Motor neuron (in vitro differentiated cells): ENCODE measurements at regions not wholly inside any gene's neighbourhood (a gene's known extent, or its start where the extent isn't known, plus 50 kb on each side); places are given as distances from the start of the nearest gene placed in this dataset.

Experiments
- ATAC-seq, 8 experiments: fragments of 200-7000 bp; cut with Tn5 transposase; replicated peaks in 6 of 8; 2 replicates each; pipeline ENCODE4 v1.8.0; 2021; ENCODE audit warnings: mild to moderate bottlenecking in 8 of 8, moderate library complexity in 8 of 8
- H3K27ac ChIP-seq, 2 donors: fragments of 250-450 bp; sonication (Bioruptor Pico); 2 replicates each; pipeline ENCODE4 v1.9.0; 2021; ENCODE audit warnings: antibody characterized with exemption in 2 of 2, mild to moderate bottlenecking in 2 of 2, moderate library complexity in 1 of 2
- H3K4me1 ChIP-seq, 2 donors: fragments of 250-450 bp; sonication (Bioruptor Pico); replicated peaks in 1 of 2; 2 replicates each; pipeline ENCODE4 v1.6.1; 2021; ENCODE audit warnings: antibody characterized with exemption in 2 of 2, mild to moderate bottlenecking in 2 of 2, moderate library complexity in 1 of 2
- H3K4me3 ChIP-seq, 5 donors: fragments of 250-450 bp; sonication (Bioruptor Pico); 2 replicates each; pipeline ENCODE4 v1.9.0; 2021; ENCODE audit warnings: antibody characterized with exemption in 5 of 5, mild to moderate bottlenecking in 5 of 5, moderate library complexity in 4 of 5
- WGBS, 10 experiments: fragments of 450-650 bp; shearing (Covaris generic); methylation state at CpG; one replicate each; pipeline ENCODE4 v1.0.0; 2022; 5-methylcytosine and 5-hydroxymethylcytosine counted together
- in situ Hi-C, 9 experiments: fragments of 400-800 bp; cut with MboI; loops; one replicate each; pipeline ENCODE4 v1.15.0; 2021; ENCODE audit warnings: low sequenced_read_pairs in 9 of 9, low pct_unique_long_range_greater_than_20kb in 2 of 9; ENCODE audit not compliant: unreplicated experiment in 9 of 9

DNA sequence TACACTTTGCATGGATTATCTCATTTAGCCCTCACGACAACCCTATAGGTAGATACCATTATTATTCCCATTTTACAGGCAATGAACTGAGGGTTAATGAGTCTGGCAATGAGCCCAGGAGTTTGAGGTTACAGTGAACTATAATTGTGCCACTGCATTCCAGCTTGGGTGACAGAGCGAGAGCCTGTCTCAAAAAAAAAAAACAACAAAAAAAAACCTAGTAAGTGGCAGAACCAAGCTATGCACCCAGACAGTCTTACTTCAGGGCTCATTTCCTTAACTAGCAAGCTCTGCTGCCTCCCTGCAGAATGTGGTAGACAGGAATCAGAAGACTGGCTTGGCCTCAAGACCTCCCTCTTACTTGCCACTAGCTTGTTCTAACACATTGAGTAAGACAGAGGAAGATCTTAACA is 71.9 kb upstream of the RREB1 start:
- no peak for ATAC-seq
- in situ Hi-C loops = no loop called here

DNA sequence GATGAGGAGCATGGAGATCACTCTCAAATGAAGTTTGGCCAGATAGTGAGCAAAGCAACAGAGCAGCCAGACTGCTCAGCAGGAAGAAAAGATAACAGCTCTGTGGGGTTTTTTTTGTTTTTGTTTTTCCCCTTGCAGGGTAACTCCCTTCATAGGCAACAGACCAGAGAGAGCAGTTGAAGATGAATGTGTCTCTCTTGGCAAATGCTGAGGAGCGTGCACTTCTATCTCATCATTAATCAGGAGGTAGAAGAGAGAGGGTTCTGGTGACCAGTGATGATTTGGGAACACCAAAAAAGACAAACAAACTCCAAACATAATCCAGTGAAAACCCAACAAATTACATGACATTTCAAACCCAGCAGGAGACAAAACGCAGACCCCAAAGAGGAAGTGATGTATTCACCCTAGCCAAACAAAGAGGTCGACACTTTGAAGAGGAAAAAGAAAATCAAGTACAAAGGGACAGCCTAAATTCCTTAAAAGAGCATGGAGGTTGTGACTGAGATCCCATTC is 66.2 kb upstream of the RREB1 start:
- in situ Hi-C loops = no loop called here
- H3K4me1 ChIP-seq = peaks cover 15 to 20% of the 10 kb centered on the region in 2 donors
- 40 to 89% (median 65%) methylated on average over 1 to 3 of the region's 3 CpGs; no CpG with 5 or more reads in 1 of the 10 experiments for WGBS, 10 experiments
- no peak overlapping the region for H3K27ac ChIP-seq
- ATAC-seq = no peak
- no peak overlapping the region for H3K4me3 ChIP-seq

More for the DNA sequence above, 71.9 kb upstream of the RREB1 start:
- no peak overlapping the region for H3K4me3 ChIP-seq
- no peak overlapping the region for H3K27ac ChIP-seq
- WGBS, 10 experiments = 7 to 100% (median 86%) methylated on average over 1 to 2 of the region's 2 CpGs; no CpG with 5 or more reads in 1 of the 10 experiments
- no peaks in the 10 kb centered on the region for H3K4me1 ChIP-seq

DNA sequence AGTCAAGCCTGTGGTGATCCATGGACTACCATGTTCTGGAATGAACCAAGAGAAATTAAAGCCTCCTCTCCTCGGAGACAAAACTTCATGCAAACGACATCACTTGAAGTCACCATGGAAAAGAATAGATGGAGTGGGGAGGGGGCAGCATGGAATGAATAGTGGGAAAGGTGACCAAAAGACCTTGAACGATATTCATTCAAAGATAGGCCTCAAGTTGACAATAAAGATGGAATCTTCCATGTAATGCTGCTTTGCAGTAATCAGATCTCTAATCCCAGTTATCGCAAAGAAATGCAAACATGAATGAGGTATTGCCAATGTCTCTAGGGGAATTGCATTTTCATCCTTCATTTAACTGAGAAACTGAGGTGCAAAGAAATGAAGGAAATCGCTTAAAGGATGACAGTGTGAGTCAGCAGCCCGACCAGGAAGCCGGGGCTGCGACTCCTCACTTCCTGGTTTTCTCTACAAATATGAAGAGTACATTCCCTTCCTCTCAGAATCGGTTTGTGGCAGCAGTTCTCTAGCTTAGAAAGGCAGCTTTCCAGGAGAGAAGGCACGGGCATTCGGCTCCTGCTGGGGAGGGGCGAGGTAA is 65.6 kb upstream of the RREB1 start:
- WGBS, 10 experiments = 57 to 87% (median 77%) methylated on average over 1 to 9 of the region's 12 CpGs
- in situ Hi-C loops = no loop called here
- Histone ChIP-seq H3K4me1 (peaks cover 15 to 20% of the 10 kb centered on the region in 2 donors), H3K4me3 (no peak overlapping the region), H3K27ac (peak overlapping the region in 1 of 2 donors; percentile 22)
- peak in 5 of 8 experiments; percentile 22 to 43 (median 37) for ATAC-seq

DNA sequence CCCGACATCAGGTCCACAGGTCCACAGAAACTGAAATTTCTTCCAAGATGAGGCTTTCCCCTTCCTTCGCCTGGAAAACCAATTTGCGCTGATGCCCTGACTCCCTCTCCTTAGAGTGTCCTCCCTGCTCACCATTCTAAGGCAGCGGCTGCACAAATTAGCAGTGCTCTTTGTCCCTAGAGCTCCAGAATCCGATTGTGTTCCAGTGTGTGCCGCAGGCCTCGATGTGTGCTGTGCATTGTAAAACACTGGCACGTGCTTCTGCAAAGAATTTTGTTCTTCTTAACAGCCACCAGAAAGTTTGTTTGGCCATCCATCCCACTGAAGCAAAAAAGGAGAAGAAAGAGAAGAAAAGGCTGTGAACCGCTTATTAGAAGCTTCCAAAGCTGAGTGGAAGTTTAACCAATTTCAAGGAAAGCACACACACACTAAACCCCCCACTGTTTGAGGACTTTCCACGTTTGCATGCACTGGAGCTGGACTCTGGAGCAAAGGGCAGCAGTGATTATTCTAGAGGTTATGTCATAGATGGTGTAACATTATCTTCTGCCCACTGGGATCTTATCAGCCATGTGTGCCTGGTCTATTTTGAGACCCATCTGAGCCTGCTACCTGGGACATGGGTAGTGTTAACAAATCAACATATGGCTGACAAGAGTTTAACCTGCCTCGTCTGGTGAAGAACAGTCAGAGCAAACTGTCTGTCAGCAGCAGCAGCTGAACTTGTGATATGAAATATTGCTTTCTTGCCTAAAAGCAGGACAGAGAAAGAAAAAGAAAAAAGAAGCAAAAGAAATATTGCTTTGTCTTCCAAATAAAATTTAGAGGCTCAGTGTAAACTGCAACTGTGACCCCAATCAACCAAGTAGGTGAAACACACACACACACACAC is 64.9 kb upstream of the RREB1 start:
- H3K4me3 ChIP-seq = no peak overlapping the region
- in situ Hi-C loops = no loop called here
- H3K4me1 ChIP-seq = peaks cover 15 to 20% of the 10 kb centered on the region in 2 donors
- H3K27ac ChIP-seq = peak overlapping the region; percentile 1 to 22
- peak in 5 of 8 experiments; percentile 73 to 85 (median 77) for ATAC-seq
- WGBS, 10 experiments = 27 to 78% (median 57%) methylated on average over 2 to 9 of the region's 11 CpGs; no CpG with 5 or more reads in 1 of the 10 experiments

DNA sequence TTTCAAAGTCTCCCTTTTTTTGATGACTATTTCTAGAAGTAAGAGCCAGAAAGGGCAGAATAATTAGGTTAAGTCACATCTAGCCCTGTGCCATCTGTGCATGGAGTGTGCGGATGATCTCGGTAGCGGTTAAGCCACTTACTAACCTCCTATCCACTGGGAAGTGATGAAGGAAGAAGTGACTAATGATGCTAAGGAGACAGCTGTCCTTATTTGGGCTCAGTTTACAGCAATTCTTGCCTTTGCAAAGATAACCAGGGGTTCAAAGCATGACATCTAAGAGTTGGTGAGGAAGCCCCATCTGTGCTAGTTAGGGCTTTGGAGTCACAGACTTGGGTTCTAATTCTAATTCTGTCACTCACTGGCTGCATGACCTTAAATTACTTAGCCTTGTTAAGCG is 62.4 kb upstream of the RREB1 start:
- ATAC-seq = no peak
- Histone ChIP-seq H3K4me3 (no peak overlapping the region), H3K4me1 (peaks cover 15 to 20% of the 10 kb centered on the region in 2 donors), H3K27ac (no peak overlapping the region)
- in situ Hi-C loops = no loop called here
- 84 to 100% (median 93%) methylated on average over 1 to 4 of the region's 4 CpGs; no CpG with 5 or more reads in 2 of the 10 experiments for WGBS, 10 experiments

DNA sequence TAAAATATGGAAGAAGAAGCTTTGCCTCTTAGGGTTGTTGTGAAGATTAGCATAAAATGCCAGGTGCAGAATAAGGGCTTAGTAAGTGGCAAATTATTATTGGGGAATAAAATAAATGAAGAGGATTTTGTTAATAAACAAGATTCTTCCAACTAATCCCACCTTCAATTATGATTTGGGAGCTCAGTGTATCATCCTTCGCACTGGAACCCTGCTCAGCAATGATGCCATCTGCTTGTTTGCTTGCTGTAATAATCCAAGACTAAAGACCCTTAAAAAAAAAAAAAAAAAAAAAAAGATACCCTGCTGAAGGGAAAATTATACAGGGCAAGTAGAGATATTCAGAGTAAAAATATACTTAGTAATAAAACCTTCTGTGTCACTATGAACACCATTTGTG is 62.0 kb upstream of the RREB1 start:
- Histone ChIP-seq H3K27ac (no peak overlapping the region), H3K4me3 (no peak overlapping the region), H3K4me1 (peaks cover 15 to 20% of the 10 kb centered on the region in 2 donors)
- ATAC-seq = no peak
- in situ Hi-C loops = no loop called here
- WGBS, 10 experiments = 89 to 100% (median 100%) methylated on average over 1 of the region's 1 CpG; no CpG with 5 or more reads in 3 of the 10 experiments

DNA sequence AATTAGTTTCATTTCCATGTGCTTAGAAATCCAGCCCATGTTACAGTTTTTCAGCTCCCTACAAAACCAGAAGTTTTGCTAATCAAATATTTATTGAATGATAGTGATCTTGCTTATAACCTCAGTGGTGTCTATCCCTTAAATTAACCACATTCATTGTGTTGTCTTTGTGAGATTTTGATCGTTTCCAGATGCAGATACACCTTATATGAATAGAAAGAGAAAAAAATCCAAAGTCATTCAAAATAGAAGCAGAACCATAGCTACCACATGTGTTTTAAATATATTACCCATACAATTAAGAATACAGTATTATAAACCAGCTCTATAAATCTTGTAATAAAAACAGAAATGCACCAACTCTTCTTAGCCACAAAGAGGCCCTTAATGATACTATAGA is 60.6 kb upstream of the RREB1 start:
- no peak for ATAC-seq
- in situ Hi-C loops = no loop called here
- 0 to 100% (median 36%) methylated on average over 1 of the region's 1 CpG; no CpG with 5 or more reads in 2 of the 10 experiments for WGBS, 10 experiments
- Histone ChIP-seq H3K27ac (no peak overlapping the region), H3K4me1 (peaks cover 10 to 13% of the 10 kb centered on the region in 2 donors), H3K4me3 (no peak overlapping the region)

DNA sequence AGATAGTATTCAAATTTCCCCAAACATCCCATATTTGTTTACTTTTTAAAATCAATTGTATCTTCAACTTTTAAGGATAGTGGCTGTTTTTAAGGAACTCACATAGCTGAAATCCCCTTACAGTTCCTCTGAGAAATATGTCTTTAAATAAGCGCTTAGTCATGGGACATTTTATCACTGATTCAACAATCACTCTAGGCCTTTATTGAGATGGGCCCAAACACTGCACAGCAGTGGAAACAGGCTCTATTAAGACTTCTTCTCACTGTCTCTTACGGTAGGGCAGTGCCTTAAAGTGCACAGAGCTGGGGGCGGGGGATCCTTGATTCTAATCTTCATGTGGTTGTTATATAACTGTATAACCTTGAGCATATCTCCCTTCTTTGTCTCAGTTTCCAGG is 59.8 kb upstream of the RREB1 start:
- Histone ChIP-seq H3K27ac (no peak overlapping the region), H3K4me3 (no peak overlapping the region), H3K4me1 (peaks cover 2 to 4% of the 10 kb centered on the region in 2 donors)
- WGBS, 10 experiments = 83 to 100% (median 88%) methylated on average over 1 to 3 of the region's 3 CpGs; no CpG with 5 or more reads in 1 of the 10 experiments
- in situ Hi-C loops = no loop called here
- ATAC-seq = no peak

DNA sequence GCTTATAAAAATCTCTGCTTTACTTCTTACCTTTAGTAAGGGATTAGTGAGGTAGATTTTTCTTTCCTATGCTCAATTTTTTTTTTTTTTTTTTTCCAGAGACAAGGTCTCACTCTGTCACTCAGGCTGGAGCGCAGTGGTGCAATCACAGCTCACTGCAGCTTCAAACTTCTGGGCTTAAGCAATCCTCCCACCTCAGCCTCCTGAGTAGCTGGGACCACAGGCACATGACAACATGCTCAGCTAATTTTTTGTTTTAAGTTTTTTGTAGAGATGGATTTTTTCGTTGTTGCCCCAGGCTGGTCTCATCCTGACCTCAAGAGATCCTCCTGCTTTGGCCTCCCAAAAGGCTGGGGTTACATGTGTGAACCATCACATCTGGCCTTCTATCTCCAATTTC is 58.9 kb upstream of the RREB1 start:
- Histone ChIP-seq H3K4me1 (no peaks in the 10 kb centered on the region), H3K4me3 (no peak overlapping the region), H3K27ac (no peak overlapping the region)
- WGBS, 10 experiments = 60 to 100% (median 100%) methylated on average over 1 to 2 of the region's 2 CpGs; no CpG with 5 or more reads in 1 of the 10 experiments
- no peak for ATAC-seq
- in situ Hi-C loops = no loop called here

DNA sequence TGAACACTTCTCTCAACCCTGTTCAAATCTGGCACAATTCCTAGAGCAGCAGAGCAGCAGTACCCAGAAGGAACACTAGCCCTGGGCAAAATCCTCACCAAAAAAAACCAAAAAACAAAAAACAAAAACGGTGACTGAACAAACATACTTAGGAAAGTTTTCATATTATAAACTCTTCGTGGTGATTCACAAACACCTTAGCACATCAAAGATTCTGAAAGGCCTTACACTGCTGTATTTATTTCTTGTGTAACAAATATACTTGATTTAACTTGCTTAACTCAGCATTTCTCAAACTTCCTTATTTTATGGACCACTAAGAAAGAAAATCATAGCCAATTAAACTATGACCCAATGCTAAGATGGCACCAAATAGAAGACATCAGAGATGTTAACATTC is 57.8 kb upstream of the RREB1 start:
- no peak overlapping the region for H3K4me3 ChIP-seq
- H3K27ac ChIP-seq = no peak overlapping the region
- in situ Hi-C loops = no loop called here
- 17 to 89% (median 80%) methylated on average over 1 to 2 of the region's 2 CpGs; no CpG with 5 or more reads in 1 of the 10 experiments for WGBS, 10 experiments
- no peaks in the 10 kb centered on the region for H3K4me1 ChIP-seq
- ATAC-seq = no peak

DNA sequence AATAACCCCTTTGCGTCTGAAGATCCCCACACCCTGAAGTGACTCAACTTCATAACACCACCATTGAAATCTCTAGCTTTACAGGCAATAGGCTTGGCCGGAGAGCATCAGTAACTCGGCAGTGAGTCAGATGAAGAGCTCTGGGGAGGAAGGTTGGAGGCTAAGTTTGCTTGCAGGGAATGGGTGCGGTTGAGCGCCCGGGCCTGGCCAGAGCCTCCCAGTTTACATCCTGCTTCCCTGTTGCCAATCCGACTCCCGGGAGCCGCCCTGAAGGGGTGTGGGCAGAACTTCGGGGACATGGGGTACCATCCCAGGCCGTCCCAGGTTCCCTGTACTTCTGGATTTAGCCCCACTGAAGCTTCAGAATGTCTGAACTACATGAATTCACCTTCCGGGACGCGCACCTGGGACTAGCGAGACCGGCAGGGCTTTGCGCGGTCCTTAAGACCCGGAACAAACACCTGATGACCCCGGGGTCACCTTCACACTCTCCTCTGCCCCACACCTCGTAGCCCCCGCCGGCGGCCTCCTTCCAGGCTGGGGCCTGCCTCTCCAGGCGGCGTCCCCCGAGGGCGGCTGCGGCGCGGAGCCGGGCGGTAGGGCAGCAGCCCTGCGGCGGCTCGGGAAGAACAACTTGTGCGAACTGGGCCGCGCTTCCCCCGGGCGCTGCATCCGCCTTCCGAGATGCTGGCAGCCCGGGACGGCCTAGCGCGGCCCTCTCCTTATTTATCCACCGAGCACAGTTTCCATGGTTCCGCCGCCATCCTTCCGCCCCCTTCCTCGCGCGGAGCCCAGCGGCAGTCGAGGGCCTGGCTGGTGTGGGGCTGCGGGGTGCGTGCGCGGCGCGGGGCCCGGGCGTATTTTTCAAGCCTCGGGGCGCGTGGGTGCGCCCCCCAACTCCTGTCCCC is 56.6 kb upstream of the RREB1 start:
- in situ Hi-C loops = no loop called here

DNA sequence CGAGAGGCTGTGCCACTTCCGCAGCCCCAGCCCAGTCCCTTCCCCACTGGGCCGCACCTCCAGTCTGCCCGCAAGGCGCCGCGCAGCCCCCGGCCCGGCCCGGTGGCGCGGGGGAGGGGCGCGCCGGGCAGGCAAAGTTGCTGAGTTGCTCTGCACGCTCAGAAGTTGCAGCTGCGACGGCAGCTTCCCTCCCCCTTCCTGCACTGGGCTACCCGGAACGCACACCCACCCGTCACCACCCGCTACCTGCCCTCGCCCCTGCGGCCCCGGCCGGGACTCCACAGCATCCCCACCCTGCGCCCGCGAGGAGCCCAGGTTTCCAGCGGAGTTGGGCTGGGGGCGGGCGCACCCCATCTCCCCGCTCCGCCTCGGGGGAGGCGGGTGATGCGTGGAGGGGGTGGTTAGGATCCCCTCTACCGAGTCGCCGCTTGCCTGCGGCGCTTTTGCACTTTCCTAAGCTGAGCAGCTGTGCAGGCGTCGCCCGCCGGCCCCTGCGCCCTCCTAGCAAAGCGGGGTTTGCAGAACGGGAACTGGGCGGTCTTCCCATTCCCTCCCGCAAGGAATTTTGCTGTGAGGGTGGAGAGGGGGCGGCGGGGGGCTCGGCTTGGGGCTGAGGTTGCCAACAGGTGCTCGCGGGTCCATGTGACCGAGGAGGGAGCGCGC is 55.9 kb upstream of the RREB1 start:
- whole genome bisulfite sequencing, 10 experiments = no CpG with 5 or more reads among the region's 59 CpGs
- H3K27ac ChIP-seq = no peak overlapping the region
- peak; percentile 50 to 89 (median 81) for ATAC-seq
- peak overlapping the region; percentile 25 to 38 (median 32) for H3K4me3 ChIP-seq
- no peaks in the 10 kb centered on the region for H3K4me1 ChIP-seq
- in situ Hi-C loops = no loop called here

More for the DNA sequence above, 56.6 kb upstream of the RREB1 start:
- peak overlapping the region; percentile 25 to 38 (median 32) for H3K4me3 ChIP-seq
- WGBS, 10 experiments = 0 to 83% (median 53%) methylated on average over 1 to 16 of the region's 68 CpGs; no CpG with 5 or more reads in 1 of the 10 experiments
- no peaks in the 10 kb centered on the region for H3K4me1 ChIP-seq
- H3K27ac ChIP-seq = no peak overlapping the region
- peak; percentile 36 to 79 (median 63) for ATAC-seq
